AG08396 (cell line): ENCODE measurements at regions not wholly inside any gene's neighbourhood (a gene's known extent, or its start where the extent isn't known, plus 50 kb on each side); places are given as distances from the start of the nearest gene placed in this dataset.
"Not testable (repeated sequence)": the region's sequence is repeated elsewhere in the genome, so short reads cannot be mapped to it uniquely, and the experiment has no call there.

ENCODE experiments used
- DNase-seq: peaks from one replicate; pipeline ENCODE4 v3.0.0; 2012; ENCODE audit warnings: low spot score, mixed read lengths

DNA sequence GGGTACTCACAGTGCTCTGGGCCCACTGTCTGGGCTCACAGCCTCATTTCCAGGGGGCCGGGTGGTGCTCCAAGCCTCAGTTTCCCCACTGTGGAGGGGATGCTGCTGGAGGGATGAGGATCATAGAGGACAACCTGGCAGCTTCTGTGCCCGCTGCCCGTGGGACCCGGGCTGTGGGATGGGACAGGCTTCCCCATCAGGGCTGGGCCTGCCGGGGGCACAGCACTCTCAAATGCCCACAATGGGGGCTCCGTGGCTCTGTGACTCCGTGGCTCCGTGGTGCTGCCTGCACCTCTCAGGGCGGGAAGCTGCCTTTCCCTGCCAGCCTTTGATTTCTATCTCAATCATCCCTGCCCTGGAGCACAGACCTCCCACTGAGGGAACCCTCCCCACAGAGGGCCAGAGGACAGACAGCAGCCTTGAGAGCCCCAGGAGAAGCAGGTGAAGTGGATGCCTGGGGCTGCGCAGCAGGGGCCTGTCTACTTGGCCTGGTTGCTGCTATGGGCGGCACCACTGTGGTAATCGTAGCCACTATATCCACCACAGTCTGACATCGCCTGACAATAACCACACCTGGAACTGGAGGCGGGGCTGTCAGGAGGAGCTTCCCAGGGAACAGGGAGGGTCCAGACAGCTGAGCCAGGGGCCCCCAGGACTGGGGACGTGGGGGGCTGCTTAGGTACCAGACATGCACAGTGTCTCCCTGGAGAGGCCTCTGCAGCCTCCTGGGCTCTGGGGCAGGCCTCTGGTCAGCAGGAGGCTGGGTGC is 375.9 kb downstream of the TMEM121 start:
- DNase-seq, result no peak

DNA sequence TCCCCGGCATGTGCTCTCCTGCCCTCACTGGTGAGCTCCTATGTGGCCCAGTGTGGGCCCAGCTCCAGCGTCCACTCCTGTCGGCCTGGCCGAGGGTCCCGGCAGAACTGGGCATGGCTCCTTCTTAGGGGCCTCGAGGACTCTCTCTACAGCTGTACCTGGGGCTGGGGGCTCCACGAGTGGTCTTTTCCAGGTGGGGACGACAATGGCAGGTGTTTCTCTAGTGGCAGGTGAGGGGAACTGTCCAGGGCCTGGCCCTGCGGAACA is 376.4 kb downstream of the TMEM121 start:
- not testable (repeated sequence) for DNase-seq

DNA sequence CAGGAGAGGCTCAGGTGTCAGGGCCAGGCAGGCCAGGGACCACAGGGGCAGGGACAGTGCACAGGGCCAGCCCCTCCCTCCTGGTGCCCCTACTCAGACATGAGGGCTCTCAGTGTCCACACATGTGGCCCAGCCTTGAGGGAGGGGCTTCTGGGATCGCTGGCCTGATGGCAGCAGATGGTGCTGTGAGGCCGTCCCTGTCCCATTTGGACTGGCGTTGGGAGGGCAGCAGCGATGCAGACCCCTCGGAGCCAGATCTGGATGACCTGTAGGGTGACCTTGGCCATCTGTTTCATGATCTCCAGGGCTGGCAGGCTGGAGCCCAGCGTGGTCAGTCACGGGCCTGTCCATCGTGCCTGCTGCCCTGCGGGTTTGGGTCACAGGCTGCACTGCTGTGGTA is 377.6 kb downstream of the TMEM121 start:
- no peak for DNase-seq

DNA sequence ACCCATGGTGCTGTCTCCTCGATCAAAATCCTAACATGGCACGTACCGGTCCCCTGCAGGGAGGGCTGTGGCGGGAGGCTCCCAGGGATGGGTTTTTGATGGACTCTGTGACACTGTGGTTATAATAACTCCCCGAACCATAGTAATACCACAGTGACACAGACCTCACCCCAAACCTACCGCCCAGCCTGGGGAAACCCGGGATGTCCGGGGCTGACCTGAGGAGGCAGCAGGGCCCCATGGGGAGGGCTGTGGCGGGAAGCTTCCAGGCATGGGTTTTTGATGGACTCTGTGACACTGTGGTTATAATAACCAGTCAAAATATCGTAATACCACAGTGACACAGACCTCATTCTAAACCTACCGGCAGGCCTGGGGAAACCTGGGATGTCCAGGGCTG is 378.0 kb downstream of the TMEM121 start:
- no peak for DNase-seq

DNA sequence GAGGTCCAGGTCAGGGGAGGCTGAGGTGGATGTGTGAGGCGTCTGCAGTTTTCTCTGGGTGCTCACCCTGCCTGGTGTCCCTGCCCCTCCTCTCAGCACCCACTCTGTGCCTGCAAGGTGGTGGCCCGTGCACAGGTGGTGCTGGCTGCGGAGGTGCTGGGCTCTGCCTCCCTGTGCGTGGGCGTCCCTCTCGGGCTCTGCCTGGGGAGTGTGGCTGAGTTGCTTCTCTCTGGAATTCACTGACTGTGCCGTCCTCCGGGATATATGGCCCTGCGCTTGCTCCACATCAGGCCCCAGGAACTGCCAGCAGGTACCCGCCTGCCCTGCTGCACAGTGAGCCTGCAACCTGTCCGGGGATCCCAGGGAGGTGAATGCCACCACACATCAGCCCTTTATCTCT is 379.1 kb downstream of the TMEM121 start:
- no peak for DNase-seq

DNA sequence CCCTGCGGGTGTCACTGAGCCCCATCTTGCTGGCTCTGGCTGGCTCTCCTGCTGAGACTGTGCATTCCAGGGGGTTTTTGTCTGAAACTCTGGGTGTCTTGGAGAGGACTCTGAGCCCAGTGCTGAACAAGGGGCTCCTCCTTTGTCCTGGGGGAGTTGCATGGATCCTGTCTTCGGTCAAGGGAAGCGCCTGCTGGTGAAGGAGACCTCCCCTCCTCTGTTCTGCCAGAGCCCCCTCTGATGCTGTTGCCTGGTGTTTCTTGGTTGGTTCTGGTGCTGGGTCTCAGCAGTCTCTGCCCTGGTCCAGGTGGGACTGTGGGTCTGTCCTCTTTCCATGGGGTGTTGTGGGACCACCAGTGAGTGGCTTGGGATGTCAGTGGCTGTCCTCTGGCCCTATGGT is 380.9 kb downstream of the TMEM121 start:
- no peak for DNase-seq

DNA sequence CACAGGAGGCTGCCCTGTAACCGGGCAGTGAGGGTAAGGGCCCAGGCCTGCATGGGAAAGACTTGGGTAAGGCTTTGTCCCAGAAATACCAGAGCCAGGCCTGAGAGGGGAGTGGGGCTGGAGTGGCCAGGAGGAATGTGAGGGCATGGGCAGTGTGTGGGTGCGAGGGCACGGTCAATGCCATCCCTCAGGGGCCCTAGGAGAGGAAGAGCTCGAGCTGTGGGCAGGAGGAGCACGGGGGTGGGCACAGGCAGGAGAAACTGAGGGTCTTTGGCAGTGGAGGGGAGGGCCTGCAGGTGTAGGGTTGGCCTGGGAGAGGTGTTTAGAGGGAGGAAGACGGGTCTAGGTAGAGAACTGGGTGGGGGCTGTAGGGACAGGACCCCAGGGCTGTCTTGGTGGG is 381.6 kb downstream of the TMEM121 start:
- DNase-seq, result no peak

DNA sequence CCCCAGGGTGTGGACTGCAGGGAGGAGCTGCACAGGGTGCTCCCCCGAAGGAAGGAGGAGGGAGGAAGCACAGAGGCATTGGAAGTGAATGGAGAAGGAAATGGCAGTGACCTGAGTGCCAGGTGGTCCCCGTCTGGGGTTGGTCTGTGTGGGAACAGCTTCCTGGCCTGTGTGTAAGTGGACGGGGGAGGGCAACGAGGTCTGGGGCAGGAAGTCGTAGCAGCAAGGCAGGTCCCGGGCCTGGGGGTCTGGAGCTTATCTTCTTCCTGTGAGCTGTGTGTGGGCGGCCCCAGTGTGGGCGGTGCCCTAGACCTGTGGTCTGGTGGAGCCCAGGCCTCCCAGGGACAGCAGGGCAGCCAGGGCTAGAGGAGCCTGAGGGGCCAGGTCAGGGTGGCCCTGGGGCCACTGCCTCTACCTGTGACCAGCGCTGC is 382.1 kb downstream of the TMEM121 start:
- no peak for DNase-seq

DNA sequence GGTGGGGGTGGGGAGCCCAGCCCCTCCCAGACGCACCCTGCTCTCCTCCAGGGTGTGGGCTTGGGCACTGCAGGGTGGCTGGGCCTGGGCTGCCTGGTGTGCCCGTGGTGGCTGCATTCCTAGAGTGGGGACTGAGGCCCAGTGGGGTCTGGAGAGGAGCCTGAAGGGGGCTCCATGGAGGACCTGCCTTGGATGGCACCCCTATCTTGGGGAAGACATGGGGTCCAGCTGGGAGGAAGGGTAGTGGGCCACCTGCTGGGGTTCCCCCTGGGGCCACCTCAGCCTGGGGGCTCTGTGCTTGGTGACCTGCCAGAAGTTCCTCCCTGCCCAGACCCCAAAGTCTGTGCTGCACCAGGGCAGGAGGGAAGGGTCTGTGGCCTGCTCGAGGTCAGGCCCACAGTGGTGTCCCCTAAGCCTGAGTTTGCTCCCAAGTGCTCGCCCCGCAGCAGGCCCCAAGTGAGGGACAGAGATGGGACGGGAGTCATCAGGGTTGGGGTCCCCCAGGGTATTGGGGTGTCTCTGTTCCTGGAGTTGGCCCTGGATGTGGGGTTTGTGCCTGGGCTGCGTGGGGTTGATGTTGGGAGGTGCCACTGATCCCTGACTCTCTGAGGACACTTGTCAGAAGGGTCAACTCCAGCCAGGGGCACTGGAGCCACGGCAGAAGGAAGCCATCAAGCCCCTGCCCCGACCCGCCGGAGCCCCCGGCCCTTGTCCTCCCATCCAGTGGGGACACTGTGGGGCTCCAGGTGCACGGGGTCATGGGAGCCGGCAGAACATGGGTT is 382.9 kb downstream of the TMEM121 start:
- no peak for DNase-seq

DNA sequence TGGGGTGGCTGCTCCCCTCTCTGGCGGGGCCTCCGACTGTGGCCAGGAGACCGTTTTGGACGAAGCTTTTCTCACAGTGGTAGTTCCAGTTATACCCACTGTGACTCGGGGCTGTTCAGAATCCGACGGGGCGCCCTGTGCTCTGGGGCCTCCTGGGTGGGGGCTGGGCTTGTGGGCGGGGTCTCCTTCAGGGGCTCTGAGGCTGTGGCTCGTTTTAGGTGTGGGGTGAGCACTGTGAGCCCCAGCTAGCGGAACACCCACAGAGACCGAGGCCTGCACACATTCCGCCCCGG is 383.4 kb downstream of the TMEM121 start:
- not testable (repeated sequence) for DNase-seq

DNA sequence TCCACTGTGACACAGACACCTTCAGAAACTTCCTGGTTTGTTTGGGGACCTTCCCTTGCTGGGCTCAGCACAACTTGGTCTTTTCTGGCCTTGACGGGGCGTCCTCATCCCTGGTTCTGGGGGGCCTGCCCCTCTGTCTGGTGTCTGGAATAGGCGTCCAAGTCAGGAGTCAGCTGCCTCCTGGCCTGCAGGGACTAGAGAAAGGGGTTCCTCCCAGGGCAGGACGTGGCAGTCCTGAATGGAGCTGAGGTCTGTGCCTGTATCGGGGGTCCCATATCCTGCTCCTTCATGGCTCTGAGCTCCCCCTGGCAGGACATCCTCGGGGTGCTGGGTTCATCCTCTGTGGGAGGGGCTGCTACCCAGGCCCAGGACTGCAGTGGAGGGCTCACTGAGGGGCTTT is 384.0 kb downstream of the TMEM121 start:
- DNase-seq, result no peak

DNA sequence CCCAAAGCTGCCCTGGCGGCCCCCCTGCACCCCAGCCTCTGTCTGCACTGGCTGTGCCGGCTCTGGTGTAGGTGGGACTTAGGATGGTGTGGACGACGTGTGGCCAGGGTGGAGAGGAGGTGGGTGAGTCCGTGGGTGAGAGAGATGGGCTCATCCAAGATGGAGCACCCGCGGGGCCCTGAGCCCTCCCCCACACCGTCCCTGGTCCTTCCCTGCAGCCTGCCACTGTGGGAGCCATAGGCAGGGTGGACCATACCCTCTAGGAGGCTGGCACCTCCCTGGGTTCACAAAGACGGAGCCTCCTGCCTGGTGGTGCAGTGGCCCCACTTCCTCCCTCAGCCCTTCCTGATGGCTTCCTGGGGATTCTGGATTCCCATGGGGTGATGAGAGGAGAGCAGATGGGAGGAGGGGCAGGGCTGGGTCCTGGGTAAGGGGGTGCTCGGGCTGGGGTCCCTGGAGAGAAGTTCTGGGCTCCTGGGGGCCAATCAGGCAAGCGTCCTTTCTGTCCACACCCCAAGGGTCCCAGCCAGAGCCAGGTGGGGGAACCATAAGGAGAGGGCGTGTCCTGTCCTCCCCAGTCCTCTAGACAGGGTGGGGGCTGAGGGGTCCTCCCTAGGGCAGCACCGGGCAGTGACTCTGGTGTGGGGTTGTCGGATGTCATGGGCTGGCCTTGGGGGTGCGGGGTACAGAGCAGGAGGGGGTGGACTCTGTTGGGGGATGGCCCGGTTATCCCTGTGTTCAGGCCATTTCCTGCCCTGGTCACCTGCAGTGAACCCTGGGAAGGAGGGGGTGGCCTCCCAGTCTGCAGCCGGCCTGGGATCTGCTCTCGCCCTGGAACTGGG is 384.8 kb downstream of the TMEM121 start:
- DNase-seq, result no peak

DNA sequence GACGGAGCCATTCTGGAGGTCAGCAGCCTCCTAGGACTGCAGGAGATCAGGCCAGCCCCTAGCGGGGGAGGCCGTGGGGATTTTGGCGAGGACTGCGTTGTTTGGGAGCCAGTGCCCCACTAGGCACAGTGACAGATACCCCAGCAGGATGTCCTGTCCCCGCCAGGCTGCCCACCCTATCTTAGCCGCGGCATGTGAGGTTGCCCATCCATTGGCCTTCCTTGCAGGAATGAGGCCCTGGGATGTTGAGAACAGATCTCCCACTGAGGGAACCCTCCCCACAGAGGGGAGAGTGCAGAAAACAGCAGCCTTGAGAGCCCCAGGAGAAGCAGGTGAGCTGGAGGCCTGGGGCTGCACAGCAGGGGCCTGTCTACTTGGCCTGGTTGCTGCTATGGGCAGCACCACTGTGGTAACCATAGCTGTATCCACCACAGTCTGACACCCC is 385.5 kb downstream of the TMEM121 start:
- DNase-seq, result not testable (repeated sequence)

DNA sequence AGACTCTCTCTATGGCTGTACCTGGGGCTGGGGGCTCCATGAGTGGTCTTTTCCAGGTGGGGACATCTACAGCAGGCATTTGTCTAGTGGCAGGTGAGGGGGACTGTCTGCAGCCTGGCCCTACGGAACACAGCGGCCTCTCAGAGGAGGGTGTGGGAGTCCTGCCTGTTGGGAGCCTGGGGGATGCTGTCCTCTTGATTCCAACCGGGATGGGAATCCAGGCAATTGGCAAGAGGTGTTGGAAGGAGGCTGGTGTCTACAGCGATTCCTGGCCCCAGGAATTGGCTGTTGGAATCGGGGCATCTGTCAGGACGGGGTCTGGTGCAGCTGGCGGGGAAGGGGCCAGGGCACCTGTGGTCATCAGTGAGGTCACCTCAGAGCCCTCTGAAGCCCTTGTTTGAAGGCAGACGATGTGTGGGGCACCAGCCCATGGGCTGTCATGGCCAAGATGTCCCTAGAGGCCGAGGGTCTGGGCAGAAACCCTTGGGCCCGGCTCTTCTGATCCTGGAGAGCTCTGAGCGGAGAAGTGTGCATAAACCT is 386.3 kb downstream of the TMEM121 start:
- no peak for DNase-seq

DNA sequence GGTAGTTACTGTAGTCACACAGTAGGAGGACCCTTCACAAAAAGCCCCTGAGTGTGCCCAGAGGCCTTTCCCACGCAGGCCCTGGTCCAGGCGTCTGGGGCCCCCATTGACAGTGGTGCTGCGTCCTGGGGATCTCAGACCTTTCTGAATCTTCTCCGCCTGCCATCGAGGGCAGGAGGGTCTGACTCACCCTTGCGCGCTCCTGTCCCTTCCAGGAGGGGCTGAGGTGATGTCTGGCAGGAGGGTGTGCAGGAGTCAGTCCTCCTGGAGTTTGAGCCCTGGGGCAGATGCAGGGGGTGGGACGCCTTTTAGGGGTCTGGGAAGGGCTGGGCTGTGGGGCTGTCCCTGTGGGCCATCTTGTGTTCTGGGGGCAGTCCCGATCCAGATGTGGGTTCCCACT is 386.8 kb downstream of the TMEM121 start:
- no peak for DNase-seq

DNA sequence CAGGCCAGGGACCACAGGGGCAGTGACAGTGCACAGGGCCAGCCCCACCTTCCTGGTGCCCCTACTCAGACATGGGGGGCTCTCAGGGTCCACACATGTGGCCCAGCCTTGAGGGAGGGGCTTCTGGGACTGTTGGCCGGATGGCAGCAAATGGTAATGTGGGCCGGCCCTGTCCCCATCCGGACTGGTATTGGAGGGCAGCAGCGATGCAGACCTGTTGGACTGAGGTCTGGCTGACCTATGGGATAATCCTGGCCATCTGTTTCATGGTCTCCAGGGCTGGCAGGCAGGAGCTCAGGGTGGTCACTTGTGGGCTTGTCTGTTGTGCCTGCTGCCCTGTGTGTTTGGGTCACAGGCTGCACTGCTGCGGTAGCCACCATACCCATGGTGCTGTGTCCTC is 387.5 kb downstream of the TMEM121 start:
- no peak for DNase-seq

DNA sequence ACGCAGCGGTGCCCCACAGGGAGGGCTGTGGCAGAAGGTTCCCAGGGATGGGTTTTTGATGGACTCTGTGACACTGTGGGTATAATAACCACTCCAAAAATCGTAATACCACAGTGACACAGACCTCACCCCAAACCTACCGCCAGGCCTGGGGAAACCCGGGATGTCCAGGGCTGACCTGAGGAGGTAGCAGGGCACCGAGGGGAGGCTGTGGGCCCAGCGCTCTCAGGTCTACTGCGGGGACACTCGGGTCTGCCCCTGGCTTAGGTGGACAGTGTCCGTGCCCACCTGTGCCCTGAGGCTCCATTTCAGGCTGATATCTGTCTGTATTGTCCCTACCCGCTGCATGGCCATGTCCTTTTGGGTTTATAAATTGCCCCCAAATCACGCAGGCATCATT is 387.9 kb downstream of the TMEM121 start:
- not testable (repeated sequence) for DNase-seq

DNA sequence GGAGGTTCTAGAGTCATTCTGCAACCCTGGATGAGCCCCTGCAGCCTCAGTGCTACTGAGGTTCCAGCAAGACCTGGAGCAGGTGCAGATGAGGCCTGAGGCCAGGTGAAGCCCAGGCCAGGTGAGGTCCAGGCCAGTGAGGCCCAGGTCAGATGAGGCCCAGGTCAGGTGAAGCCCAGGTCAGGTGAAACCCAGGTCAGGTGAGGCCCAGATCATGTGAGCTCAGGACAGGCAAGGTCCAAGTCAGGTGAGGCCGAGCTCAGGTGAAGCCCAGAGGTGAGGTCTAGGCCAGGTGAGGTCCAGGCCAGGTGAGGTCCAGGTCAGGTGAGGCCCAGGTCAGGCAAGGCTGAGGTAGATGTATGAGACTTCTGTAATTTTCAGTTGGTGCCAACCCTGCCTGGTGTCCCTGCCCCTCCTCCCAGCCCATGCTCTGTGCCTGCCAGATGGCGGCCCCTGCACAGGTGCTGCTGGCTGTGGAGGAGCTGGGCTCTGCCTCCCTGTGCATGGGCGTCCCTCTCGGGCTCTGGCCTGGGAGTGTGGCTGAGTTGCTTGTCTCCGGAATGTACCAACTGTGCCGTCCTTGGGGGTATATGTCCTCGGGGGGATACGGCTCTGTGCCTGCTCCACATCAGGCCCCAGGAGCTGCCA is 388.5 kb downstream of the TMEM121 start:
- DNase-seq, result no peak

DNA sequence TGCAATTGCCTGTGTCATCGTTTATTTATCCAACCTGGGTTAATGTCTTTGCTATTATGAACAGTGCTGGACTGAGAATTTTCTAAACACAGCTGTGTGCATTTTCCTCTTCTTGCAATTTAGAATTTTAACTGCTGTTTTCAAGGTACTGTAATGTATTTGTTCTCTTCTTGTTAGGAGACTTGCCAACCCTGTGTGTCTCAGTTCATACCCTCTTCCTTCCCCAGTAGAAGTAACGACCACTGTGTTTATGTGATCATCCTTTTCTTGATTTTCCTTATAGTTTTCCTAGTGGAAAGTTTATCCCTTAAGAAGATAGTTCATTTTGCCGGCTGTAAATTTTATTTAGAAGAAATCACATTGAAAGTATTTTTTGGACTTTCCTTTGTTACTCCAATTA is 389.2 kb downstream of the TMEM121 start:
- not testable (repeated sequence) for DNase-seq

DNA sequence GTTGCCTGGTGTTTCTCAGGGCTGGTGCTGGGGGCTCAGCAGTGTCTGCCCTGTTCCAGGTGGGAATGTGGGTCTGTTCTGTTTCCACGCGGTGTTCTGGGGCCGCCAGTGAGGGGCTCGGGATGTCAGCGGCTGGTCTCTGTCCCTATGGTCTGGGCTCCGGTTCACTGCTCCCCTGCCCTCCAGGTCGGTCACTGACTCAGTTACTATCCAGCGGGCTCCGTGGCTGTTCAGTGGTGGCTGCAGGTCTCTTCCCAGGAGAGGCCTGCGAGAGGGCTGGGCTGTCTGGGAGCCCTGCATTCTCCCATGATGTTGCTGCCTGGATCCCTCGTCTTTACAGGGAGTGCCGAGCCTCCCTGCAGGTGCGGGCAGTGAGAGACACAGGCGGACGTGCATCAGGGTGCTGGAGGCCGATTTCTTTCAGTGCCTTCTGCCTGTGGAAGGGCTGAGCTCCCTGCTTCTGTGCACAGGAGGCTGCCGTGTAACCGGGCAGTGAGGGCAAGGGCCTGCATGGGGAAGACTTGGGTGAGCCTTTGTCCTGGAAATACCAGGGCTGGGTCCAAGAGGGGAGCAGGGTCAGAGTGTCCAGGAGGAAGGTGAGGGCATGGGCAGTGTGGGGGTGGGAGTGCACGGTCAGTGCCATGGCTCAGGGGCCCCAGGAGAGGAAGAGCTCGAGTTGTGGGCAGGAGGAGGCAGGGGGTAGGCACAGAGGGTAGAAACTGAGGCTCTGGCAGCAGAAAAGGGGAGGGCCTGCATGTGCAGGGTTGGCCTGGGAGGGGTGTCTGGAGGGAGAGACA is 391.0 kb downstream of the TMEM121 start:
- not testable (repeated sequence) for DNase-seq

DNA sequence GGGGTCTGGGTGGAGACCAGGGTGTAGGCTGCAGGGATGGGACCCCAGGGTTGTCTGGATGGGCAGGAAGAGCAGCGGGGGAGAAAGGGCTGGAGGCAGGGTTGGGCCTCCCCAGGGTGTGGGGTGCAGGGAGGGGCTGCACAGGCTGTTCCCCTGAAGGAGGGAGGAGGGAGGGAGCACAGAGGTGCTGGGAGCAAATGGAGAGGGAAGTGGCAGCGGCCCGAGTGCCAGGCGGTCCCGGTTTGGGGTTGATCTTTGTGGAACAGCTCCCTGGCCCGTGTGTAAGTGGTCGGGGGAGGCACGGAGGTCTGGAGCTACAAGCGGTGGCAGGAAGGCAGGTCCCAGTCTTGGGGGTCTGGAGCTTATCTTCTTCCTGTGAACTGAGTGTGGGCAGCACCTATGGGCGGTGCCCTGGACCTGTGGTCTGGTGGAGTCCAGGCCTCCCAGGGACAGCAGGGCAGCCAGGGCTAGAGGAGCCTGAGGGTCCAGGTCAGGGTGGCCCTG is 391.6 kb downstream of the TMEM121 start:
- DNase-seq, result no peak
